ES-I3 (cell line): ENCODE measurements at regions not wholly inside any gene's neighbourhood (a gene's known extent, or its start where the extent isn't known, plus 50 kb on each side); places are given as distances from the start of the nearest gene placed in this dataset.

Experiments
- H3K36me3 ChIP-seq: 2 replicates; pipeline ENCODE4 v1.6.1; 2013; ENCODE audit warnings: mild to moderate bottlenecking, low read length, control low read depth, moderate library complexity; ENCODE audit not compliant: insufficient read depth
- H3K4me1 ChIP-seq: 2 replicates; pipeline ENCODE4 v1.6.1; 2013; ENCODE audit warnings: mild to moderate bottlenecking, control low read depth, low read length; ENCODE audit not compliant: insufficient read depth
- H3K9ac ChIP-seq: 2 replicates; pipeline ENCODE4 v1.6.1; 2013; ENCODE audit warnings: low read depth, mild to moderate bottlenecking, low read length, moderate library complexity
- H3K9me3 ChIP-seq: 2 replicates; pipeline ENCODE4 v1.6.1; 2013; ENCODE audit warnings: mild to moderate bottlenecking, low read length, moderate library complexity; ENCODE audit not compliant: control insufficient read depth, insufficient read depth

DNA sequence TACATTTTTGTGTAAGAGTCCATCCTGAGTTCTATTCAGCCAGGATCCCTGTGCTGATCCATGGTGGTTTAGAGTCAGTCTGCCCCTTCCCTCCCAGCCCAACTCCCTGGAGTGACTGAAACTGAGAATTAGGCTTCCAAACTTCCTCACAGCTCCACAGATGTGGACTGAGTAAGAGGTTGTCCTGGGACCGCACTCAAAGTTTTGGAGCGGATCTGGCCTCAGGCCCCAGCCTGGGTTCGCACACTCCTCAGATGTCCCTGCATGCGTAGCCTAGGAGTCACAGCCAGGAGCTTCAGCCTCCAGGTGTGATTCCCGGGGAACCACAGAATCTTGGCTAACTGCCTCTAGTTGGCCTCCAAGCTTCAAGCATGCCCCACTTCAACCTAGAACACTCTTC is 218.1 kb downstream of the C7orf25 start:
- Histone ChIP-seq H3K9ac (no peak overlapping the region), H3K9me3 (no peaks in the 10 kb centered on the region), H3K4me1 (peaks cover 11% of the 10 kb centered on the region), H3K36me3 (no peaks in the 10 kb centered on the region)

DNA sequence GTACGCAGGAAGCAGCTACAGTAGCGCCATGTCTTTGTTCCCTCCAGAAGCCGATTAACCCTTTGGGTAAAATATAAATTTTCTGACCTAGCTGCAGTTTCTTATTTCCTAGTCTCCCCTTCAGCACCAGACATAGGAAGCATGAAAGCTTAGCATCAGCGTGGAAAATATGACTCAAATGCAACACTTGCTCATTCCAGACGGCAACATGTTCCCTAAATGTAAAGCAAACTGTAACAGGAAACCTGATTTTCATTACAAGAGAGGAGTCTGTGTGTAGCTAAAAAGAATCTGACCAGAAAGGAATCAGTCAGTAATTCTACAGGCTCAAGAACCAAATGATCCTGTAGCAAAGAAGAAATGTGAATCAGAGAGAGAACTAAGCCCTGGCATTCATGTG is 219.2 kb downstream of the C7orf25 start:
- H3K9me3 ChIP-seq: no peaks in the 10 kb centered on the region
- no peak overlapping the region for H3K9ac ChIP-seq
- peaks cover 15% of the 10 kb centered on the region for H3K4me1 ChIP-seq
- H3K36me3 ChIP-seq: no peaks in the 10 kb centered on the region

DNA sequence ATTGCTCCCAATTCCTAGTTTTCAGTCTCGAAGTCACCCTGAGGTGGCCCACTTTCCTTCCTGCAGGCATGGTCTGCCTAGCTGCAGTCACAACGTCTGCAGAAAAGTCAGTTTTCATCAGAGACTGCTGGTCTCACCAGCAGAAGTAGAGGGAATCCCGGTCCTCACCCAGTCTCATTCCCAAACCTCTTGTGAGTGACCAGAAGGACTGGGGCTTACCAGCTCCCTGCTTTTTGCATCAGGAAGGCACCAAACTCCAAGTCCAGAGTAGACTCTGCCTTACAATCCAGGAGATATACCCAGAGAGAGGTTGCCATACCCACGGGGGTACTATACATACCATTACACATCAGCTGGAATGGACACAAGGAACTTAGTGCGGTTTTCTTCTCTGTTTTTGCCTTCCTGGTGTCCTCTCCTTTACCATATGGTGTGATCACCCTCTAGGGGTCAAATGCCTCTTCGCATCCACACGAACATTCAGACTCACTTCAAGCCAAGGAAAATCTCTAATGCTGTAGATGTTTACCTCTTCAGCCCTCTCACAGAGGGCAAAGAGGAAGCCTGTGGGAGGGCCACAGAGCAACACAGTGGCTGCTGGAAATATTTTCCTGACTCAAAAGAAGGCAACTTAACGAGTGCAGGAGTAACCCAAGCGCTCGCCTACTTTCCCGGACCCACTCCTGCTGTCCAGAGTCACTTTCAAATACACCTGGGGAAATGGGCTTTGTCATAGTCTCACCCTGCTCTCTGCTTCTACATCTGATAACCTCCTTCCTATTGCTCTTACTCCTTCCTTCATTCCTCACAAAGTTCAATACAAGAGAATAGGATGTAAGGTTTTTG is 220.9 kb downstream of the C7orf25 start:
- Histone ChIP-seq H3K4me1 (peaks cover 27% of the 10 kb centered on the region), H3K9ac (no peak overlapping the region), H3K9me3 (no peaks in the 10 kb centered on the region), H3K36me3 (no peaks in the 10 kb centered on the region)

DNA sequence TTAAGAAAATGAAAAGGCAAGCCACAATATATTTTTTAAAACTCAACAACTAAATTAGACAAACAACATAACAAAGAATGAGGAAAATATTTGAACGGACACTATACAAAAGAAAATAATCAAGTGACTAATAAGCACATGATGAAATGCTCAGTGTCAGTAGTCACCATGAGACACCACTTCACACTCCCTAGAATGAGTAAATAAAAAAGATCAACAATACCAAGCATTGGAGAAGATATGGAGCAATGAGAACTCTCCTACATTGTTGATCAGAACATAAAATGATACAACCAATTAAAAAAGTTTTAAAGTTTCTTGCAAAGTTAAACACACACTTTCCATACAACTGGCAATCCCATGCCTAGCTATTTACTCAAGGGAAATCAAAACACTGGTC is 222.2 kb downstream of the C7orf25 start:
- Histone ChIP-seq H3K9me3 (no peaks in the 10 kb centered on the region), H3K9ac (no peak overlapping the region), H3K4me1 (peaks cover 37% of the 10 kb centered on the region), H3K36me3 (no peaks in the 10 kb centered on the region)

DNA sequence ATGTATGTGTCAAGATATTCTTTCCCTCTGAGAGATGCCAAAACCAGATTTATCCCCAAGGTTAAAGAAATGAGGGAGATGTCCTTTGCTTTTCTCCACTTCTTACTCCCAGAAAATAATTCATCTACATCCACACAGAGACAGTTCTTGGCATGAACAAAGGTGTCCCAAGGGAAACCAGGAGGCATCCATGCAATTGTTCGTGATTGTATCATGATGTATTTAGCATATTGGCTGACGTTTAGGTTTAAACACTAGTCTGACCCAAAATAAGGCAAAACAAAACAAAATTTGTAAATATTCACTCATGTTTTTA is 223.9 kb downstream of the C7orf25 start:
- no peak overlapping the region for H3K9ac ChIP-seq
- peaks cover 35% of the 10 kb centered on the region for H3K4me1 ChIP-seq
- H3K36me3 ChIP-seq: no peaks in the 10 kb centered on the region
- no peaks in the 10 kb centered on the region for H3K9me3 ChIP-seq

DNA sequence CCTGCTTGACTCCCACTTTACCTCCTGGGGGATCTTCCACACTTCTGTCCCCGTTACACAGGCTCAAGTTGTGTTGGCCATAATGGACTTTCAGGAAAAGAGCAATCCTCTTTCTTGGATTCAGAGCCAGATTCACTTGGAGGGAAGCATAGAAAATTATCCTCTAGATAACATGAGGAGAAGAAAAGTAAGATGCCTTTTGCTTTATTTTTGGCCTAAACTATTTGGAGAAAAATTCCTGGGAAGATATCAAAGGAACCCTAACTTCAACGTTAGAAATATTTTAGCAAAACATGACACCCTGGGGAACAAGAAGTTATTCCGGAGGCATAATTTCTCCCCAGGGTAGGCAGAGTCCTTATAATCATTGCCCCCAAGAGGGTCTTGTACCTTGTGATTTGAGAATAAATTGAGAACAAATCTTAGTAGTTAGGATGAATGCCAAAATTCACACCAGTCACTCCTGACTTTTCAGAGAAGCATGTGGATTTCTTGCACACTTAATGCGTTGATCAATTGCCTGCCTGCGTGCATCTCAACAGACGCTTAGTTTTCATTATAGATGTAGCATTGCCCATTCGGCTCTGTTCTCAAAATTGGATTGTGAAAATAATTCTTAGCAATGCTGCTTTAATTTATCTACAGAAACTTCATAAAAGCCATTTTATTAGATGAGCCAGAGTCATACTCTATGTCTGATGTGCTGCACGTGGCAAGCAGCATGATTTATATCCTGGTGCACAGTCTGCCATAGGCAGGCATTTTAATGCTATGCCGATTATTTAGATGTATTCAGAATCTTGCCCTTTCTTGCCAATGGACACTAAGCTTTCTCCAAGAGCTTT is 224.4 kb downstream of the C7orf25 start:
- H3K4me1 ChIP-seq: peaks cover 30% of the 10 kb centered on the region
- H3K9me3 ChIP-seq: no peaks in the 10 kb centered on the region
- no peaks in the 10 kb centered on the region for H3K36me3 ChIP-seq
- no peak overlapping the region for H3K9ac ChIP-seq

DNA sequence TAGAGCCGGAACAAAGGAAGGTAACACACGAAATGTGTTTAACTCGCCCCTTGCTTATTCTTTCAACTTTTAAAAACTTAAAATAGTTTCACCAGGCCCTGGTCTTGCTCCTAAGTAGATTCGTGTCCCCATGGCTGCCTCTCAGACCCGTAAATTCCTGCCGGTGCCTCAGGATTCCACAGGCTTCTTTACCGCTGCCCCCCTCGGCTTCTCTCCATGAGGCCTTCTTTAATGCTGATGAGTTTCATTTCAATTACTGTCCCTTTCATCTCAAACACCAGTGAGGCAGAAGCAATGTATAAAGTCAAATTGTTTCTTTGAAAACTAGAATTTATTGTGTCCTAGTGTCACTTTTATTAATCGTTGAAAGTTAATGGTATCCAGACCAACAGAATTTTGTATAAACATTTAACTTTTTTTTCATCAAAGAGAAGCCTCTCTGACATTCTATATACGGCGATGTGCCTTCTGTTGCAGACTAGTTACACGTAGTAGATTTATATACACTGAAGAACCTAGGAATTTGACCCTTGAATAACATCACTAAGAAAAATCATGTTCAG is 225.2 kb downstream of the C7orf25 start:
- Histone ChIP-seq H3K9ac (no peak overlapping the region), H3K9me3 (no peaks in the 10 kb centered on the region), H3K36me3 (no peaks in the 10 kb centered on the region), H3K4me1 (peaks cover 30% of the 10 kb centered on the region)

DNA sequence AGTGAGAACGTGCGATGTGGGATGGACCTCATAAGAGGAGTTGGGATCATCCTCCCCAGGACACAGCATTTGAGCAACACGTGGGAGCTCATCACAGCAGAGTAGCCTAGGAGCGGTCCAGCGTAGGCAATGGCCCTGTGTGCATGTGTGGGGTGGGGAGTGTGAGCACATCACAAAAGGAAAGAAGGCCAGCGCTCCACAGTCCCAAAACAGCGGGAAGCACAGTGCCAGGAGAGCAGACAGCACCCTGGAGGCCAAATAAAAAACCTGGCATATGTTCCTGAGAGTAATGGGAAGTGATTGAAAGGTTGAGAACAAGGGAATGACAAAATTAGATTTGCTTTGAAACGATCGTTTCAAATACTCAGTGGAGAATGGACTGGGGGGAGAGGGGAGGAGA is 226.0 kb downstream of the C7orf25 start:
- H3K4me1 ChIP-seq: peaks cover 29% of the 10 kb centered on the region
- H3K9me3 ChIP-seq: no peaks in the 10 kb centered on the region
- H3K36me3 ChIP-seq: no peaks in the 10 kb centered on the region
- H3K9ac ChIP-seq: no peak overlapping the region

DNA sequence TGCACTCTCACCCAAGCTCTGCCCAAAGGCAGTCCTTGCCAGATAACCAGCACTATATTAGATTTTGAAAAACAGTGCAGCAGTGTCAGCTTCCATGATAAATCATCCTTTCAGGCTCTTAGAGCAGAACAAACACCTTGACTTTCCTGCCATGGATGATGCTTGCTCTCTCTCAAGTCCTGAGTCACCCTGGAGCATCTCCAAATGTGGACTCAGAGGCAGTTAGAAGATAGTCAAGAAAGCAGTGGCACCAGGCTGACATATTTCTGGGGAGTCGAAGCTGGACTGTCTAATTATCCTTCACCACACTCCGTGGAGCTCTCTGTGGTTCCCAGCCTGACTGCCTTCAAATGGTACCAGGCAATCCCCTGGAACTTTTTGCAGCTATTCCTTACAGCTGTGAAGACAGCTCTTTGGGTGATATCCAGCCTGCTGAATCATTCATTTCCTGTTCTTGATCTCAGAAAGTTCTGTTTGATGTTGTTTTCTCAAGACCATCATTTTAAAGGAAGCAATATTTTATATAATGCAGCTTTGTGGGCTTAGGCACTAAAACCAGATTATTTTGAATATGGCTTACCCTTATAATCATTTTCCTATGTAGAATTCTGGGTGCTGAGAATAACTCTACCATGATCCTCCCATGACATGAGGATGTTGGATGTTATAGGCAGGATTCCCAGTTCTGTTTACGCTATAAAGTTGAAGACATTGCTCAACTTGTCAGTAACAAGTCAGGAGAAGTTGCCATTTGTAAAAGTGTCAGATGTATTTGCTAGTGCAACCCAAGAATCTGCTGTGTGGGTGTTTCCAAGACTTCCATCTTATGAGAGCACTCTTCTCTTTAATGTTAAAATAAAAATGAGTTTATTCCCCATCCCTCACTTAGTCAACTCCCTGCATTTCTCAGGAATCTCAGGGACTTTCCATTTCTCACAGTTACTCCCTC is 233.8 kb downstream of the C7orf25 start:
- no peaks in the 10 kb centered on the region for H3K36me3 ChIP-seq
- no peak overlapping the region for H3K9ac ChIP-seq
- no peaks in the 10 kb centered on the region for H3K9me3 ChIP-seq

DNA sequence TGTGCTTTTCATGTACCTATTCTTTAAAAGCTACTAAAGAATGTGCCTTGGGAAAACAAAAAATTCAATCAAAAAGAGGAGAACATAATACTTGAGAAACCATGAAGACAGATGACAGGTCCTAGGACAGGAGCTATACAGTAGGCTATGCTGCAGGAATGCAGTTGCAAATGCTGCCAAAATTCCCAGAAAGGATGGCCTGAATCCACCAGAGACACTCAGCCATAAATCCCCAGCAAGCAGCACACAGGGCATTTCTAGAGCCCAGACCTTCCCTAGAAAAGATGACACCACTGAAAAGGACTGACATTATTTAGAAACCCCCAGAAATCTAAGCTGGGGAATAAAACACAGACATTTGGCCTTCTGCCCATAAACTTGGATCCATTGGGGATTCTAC is 237.3 kb downstream of the C7orf25 start:
- H3K9ac ChIP-seq: no peak overlapping the region
- peaks cover 3% of the 10 kb centered on the region; the same call in 1 of the 2 replicates for H3K4me1 ChIP-seq
- no peaks in the 10 kb centered on the region for H3K36me3 ChIP-seq
- H3K9me3 ChIP-seq: no peaks in the 10 kb centered on the region

More for the DNA sequence above, 233.8 kb downstream of the C7orf25 start:
- H3K4me1 ChIP-seq: no peaks in the 10 kb centered on the region

DNA sequence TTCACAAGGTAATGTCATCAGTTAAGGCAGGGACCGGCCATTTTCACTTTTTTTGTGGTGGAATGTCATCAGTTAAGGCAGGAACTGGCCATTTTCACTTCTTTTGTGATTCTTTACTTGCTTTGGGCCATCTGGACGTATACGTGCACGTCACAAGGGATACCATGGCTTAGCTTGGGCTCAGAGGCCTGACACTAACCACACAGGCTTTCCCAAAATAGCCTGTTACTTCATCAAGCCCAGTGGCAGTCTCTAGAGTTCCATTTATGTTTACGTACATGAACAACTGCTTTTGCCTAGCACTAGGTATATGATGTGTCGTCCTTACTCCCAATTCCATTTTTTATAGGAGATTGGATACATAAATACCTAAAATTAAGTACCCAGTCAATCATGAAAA is 237.9 kb downstream of the C7orf25 start:
- H3K9ac ChIP-seq: no peak overlapping the region
- no peaks in the 10 kb centered on the region for H3K9me3 ChIP-seq
- no peaks in the 10 kb centered on the region for H3K36me3 ChIP-seq
- peaks cover 3% of the 10 kb centered on the region; the same call in 1 of the 2 replicates for H3K4me1 ChIP-seq

DNA sequence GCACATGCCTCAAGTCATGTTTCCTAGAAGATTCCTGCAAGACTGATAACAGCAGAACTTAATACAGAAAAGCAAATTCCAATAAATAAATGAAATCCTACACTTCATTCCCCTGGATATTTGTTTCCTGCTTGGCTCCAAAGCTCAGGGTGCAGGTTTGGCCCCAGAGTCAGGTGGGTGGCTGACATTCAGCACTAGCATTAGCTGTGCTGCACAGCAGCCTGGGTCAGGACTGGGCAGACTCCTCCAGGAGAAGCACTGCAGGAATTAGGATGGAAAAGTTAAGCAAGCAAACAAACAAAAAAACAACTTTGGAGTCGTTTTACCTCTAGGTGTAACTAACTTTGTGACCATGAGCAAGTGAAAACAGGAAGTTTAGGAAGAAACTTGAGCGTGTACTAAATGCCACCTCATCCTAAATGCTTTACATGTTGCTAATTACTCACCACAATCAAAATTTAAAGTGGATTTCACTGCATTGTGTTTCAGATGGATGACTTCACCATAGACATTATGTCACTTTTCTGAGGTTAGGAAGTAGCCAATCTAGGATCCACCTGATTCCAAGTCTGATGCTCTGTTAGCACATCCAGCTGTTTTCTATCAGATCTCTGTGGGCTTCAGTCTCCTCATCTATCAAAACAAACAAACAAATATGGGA is 239.4 kb downstream of the C7orf25 start:
- no peaks in the 10 kb centered on the region for H3K36me3 ChIP-seq
- no peak overlapping the region for H3K9ac ChIP-seq
- no peaks in the 10 kb centered on the region for H3K9me3 ChIP-seq
- peaks cover 3% of the 10 kb centered on the region; the same call in 1 of the 2 replicates for H3K4me1 ChIP-seq

DNA sequence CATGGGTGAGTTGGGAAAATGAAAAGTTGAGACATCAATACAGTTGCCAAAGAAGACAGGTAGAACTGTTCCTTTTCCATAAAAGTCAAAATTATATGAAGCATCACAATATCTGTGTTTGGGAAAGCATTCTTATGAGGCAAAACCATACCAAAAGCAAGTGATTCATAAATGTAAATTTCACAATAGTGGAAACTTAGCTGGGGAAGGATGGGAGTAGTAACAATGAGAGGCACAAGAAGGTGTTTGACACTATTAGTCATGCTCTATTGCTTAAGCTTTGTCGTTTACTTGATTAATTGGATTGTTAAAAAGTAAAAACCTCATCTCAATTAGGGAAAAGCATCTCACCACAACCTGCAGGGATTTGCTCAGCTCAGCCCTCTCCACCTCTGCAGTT is 240.2 kb downstream of the C7orf25 start:
- H3K9me3 ChIP-seq: peaks cover 3% of the 10 kb centered on the region; the same call in 1 of the 2 replicates
- H3K9ac ChIP-seq: no peak overlapping the region
- H3K36me3 ChIP-seq: no peaks in the 10 kb centered on the region
- H3K4me1 ChIP-seq: peaks cover 3% of the 10 kb centered on the region; the same call in 1 of the 2 replicates
